GM18867 (cell line): ENCODE measurements at regions not wholly inside any gene's neighbourhood (a gene's known extent, or its start where the extent isn't known, plus 50 kb on each side); places are given as distances from the start of the nearest gene placed in this dataset.
"Not testable (repeated sequence)": the region's sequence is repeated elsewhere in the genome, so short reads cannot be mapped to it uniquely, and the experiment has no call there.

Experiments used
- ATAC-seq: cut with Tn5 transposase; IDR thresholded peaks from one replicate; pipeline ENCODE4 v1.9.1; 2021; ENCODE audit warnings: mild to moderate bottlenecking, moderate library complexity; ENCODE audit not compliant: unreplicated experiment

GRCh38 chr15:67944010-67944641 lies 104.3 kb upstream of the RNU6-1 start:
- ATAC-seq, result no peak

- no peak for ATAC-seq
These were observed 105.3 kb upstream of the RNU6-1 start for GRCh38 chr15:67945131-67945530.

GRCh38 chr15:67945951-67946700 lies 106.3 kb upstream of the RNU6-1 start:
- ATAC-seq, result no peak

GRCh38 chr15:67946701-67947100 lies 106.9 kb upstream of the RNU6-1 start:
- ATAC-seq, result no peak

- no peak for ATAC-seq
These were observed 106.7 kb upstream of the PIAS1 start for GRCh38 chr15:67947254-67948039.

GRCh38 chr15:67948215-67948614 lies 105.9 kb upstream of the PIAS1 start:
- no peak for ATAC-seq

- not testable (repeated sequence) for ATAC-seq
These were observed 102.9 kb upstream of the PIAS1 start for GRCh38 chr15:67951187-67951586.

GRCh38 chr15:67953299-67953698 lies 100.8 kb upstream of the PIAS1 start:
- ATAC-seq, result no peak

GRCh38 chr15:67955252-67955651 lies 98.9 kb upstream of the PIAS1 start:
- ATAC-seq, result no peak

GRCh38 chr15:67957435-67958132 lies 96.5 kb upstream of the PIAS1 start:
- ATAC-seq, result no peak

GRCh38 chr15:67967871-67968431 lies 86.2 kb upstream of the PIAS1 start:
- no peak for ATAC-seq

- no peak for ATAC-seq
These were observed 85.6 kb upstream of the PIAS1 start for GRCh38 chr15:67968564-67968963.

- ATAC-seq, result no peak
These were observed 85.1 kb upstream of the PIAS1 start for GRCh38 chr15:67968966-67969365.

- no peak for ATAC-seq
These were observed 84.2 kb upstream of the PIAS1 start for GRCh38 chr15:67969892-67970291.

GRCh38 chr15:67972377-67972776 lies 81.7 kb upstream of the PIAS1 start:
- ATAC-seq, result no peak

- ATAC-seq, result no peak
These were observed 80.3 kb upstream of the PIAS1 start for GRCh38 chr15:67973846-67974245.

- no peak for ATAC-seq
These were observed 77.5 kb upstream of the PIAS1 start for GRCh38 chr15:67976506-67977073.

- ATAC-seq, result no peak
These were observed 76.6 kb upstream of the PIAS1 start for GRCh38 chr15:67977414-67978089.

GRCh38 chr15:67979281-67979680 lies 74.8 kb upstream of the PIAS1 start:
- ATAC-seq, result no peak

- no peak for ATAC-seq
These were observed 73.9 kb upstream of the PIAS1 start for GRCh38 chr15:67980171-67980570.
